ENCODE measurements at regions not wholly inside any gene's neighbourhood (a gene's known extent, or its start where the extent isn't known, plus 50 kb on each side); places are given as distances from the start of the nearest gene placed in this dataset.

GRCh38 chr12:76219806-76220205, 128.4 kb downstream of the BBS10 start:
- no peak for DNase-seq (ENCODE audit: low spot score)

- DNase-seq (ENCODE audit: low spot score) = no peak
Observed at GRCh38 chr12:76216585-76217472, 131.4 kb downstream of the BBS10 start.

- DNase-seq (ENCODE audit: low spot score) = no peak
Observed at GRCh38 chr12:76208129-76208528, 123.6 kb upstream of the NAP1L1 start.

GRCh38 chr12:76206677-76207072, 122.2 kb upstream of the NAP1L1 start:
- DNase-seq (ENCODE audit: low spot score) = no peak

- no peak for DNase-seq (ENCODE audit: low spot score)
Observed at GRCh38 chr12:76206039-76206676, 121.7 kb upstream of the NAP1L1 start.

- no peak for DNase-seq (ENCODE audit: low spot score)
Observed at GRCh38 chr12:76202621-76203020, 118.1 kb upstream of the NAP1L1 start.

GRCh38 chr12:76201758-76202157, 117.3 kb upstream of the NAP1L1 start:
- DNase-seq (ENCODE audit: low spot score) = no peak

GRCh38 chr12:76201316-76201715, 116.8 kb upstream of the NAP1L1 start:
- DNase-seq (ENCODE audit: low spot score) = no peak

- no peak for DNase-seq (ENCODE audit: low spot score)
Observed at GRCh38 chr12:76199808-76200207, 115.3 kb upstream of the NAP1L1 start.

GRCh38 chr12:76198839-76199238, 114.4 kb upstream of the NAP1L1 start:
- DNase-seq (ENCODE audit: low spot score) = no peak

- DNase-seq (ENCODE audit: low spot score) = no peak
Observed at GRCh38 chr12:76197283-76197682, 112.8 kb upstream of the NAP1L1 start.

GRCh38 chr12:76195920-76196319, 111.4 kb upstream of the NAP1L1 start:
- DNase-seq (ENCODE audit: low spot score) = no peak

GRCh38 chr12:76194724-76195123, 110.2 kb upstream of the NAP1L1 start:
- DNase-seq (ENCODE audit: low spot score) = no peak

GRCh38 chr12:76193961-76194360, 109.5 kb upstream of the NAP1L1 start:
- no peak for DNase-seq (ENCODE audit: low spot score)

- DNase-seq (ENCODE audit: low spot score) = no peak
Observed at GRCh38 chr12:76192416-76192815, 107.9 kb upstream of the NAP1L1 start.

- DNase-seq (ENCODE audit: low spot score) = no peak
Observed at GRCh38 chr12:76190299-76190698, 105.8 kb upstream of the NAP1L1 start.

- no peak for DNase-seq (ENCODE audit: low spot score)
Observed at GRCh38 chr12:76189851-76190250, 105.4 kb upstream of the NAP1L1 start.

- DNase-seq (ENCODE audit: low spot score) = no peak
Observed at GRCh38 chr12:76187177-76187576, 102.7 kb upstream of the NAP1L1 start.

GRCh38 chr12:76186131-76186906, 101.8 kb upstream of the NAP1L1 start:
- no peak for DNase-seq (ENCODE audit: low spot score)

GRCh38 chr12:76183459-76184186, 99.1 kb upstream of the NAP1L1 start:
- DNase-seq (ENCODE audit: low spot score) = peak; percentile 95

GRCh38 chr12:76180401-76181277, 96.2 kb upstream of the NAP1L1 start:
- no peak for DNase-seq (ENCODE audit: low spot score)

Measured in RKO (cell line).